ENCODE measurements at regions not wholly inside any gene's neighbourhood (a gene's known extent, or its start where the extent isn't known, plus 50 kb on each side); places are given as distances from the start of the nearest gene placed in this dataset.

- H3K4me3 ChIP-seq (ENCODE audit: low read depth, low read length) = no peak overlapping the region
- TF ChIP-seq, protein P1, sequence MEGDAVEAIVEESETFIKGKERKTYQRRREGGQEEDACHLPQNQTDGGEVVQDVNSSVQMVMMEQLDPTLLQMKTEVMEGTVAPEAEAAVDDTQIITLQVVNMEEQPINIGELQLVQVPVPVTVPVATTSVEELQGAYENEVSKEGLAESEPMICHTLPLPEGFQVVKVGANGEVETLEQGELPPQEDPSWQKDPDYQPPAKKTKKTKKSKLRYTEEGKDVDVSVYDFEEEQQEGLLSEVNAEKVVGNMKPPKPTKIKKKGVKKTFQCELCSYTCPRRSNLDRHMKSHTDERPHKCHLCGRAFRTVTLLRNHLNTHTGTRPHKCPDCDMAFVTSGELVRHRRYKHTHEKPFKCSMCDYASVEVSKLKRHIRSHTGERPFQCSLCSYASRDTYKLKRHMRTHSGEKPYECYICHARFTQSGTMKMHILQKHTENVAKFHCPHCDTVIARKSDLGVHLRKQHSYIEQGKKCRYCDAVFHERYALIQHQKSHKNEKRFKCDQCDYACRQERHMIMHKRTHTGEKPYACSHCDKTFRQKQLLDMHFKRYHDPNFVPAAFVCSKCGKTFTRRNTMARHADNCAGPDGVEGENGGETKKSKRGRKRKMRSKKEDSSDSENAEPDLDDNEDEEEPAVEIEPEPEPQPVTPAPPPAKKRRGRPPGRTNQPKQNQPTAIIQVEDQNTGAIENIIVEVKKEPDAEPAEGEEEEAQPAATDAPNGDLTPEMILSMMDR (IDR thresholded peaks at IDR 0.05; ENCODE audit: low read depth, low read length) = no peak
- TF ChIP-seq, protein P2, sequence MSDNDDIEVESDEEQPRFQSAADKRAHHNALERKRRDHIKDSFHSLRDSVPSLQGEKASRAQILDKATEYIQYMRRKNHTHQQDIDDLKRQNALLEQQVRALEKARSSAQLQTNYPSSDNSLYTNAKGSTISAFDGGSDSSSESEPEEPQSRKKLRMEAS (IDR thresholded peaks at IDR 0.05; ENCODE audit: low read depth, low read length) = no peak
- TF ChIP-seq MYC (IDR thresholded peaks at IDR 0.05; ENCODE audit: low read depth, low read length) (no peak), POLR2A (IDR thresholded peaks at IDR 0.05; ENCODE audit: extremely low read depth, insufficient read length) (no peak)
- DNase-seq (ENCODE audit: low read depth) = no peak
These were observed 337.4 kb downstream of the MIAT start for GRCh38 chr22:26994801-26995200.

GRCh38 chr22:26995235-26995634 is 337.8 kb downstream of the MIAT start:
- DNase-seq (ENCODE audit: low read depth) = no peak
- TF ChIP-seq, protein P2 (IDR thresholded peaks at IDR 0.05; ENCODE audit: low read depth, low read length) = no peak
- no peak overlapping the region for H3K4me3 ChIP-seq (ENCODE audit: low read depth, low read length)

GRCh38 chr22:26996154-26996553 is 338.8 kb downstream of the MIAT start:
- no peak overlapping the region for H3K4me3 ChIP-seq (ENCODE audit: low read depth, low read length)
- DNase-seq (ENCODE audit: low read depth) = no peak
- TF ChIP-seq, protein P1 (IDR thresholded peaks at IDR 0.05; ENCODE audit: low read depth, low read length) = no peak
- no peak for TF ChIP-seq POLR2A (IDR thresholded peaks at IDR 0.05; ENCODE audit: extremely low read depth, insufficient read length)
- TF ChIP-seq, protein P2 (IDR thresholded peaks at IDR 0.05; ENCODE audit: low read depth, low read length) = no peak
- TF ChIP-seq MYC (IDR thresholded peaks at IDR 0.05; ENCODE audit: low read depth, low read length) = no peak

DNA sequence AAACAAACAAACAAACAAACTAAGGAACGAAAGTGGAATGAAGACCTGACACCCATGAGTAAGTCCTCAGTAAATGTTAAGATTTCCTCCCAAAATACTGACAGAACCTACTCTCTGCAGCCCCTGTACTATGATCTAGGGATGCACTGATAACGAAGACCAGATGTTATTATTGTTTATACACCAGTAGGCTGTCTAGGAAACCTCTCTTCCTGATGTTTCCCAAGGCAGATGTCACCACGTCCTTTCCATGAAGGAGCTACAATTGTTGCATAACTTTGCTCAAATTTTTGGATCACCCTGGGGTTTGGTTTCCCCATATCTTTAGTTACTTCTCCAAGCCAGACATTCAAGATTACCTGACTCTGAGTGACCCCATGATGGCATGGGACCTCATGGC is 340.7 kb downstream of the MIAT start:
- no peak for TF ChIP-seq POLR2A (IDR thresholded peaks at IDR 0.05; ENCODE audit: extremely low read depth, insufficient read length)
- TF ChIP-seq, protein P1 (IDR thresholded peaks at IDR 0.05; ENCODE audit: low read depth, low read length) = no peak
- TF ChIP-seq MYC (IDR thresholded peaks at IDR 0.05; ENCODE audit: low read depth, low read length) = no peak
- DNase-seq (ENCODE audit: low read depth) = no peak
- H3K4me3 ChIP-seq (ENCODE audit: low read depth, low read length) = no peak overlapping the region

GRCh38 chr22:26998716-26999115 is 341.3 kb downstream of the MIAT start:
- TF ChIP-seq, protein P2 (IDR thresholded peaks at IDR 0.05; ENCODE audit: low read depth, low read length) = no peak
- TF ChIP-seq, protein P1 (IDR thresholded peaks at IDR 0.05; ENCODE audit: low read depth, low read length) = no peak
- TF ChIP-seq POLR2A (IDR thresholded peaks at IDR 0.05; ENCODE audit: extremely low read depth, insufficient read length) = no peak
- TF ChIP-seq MYC (IDR thresholded peaks at IDR 0.05; ENCODE audit: low read depth, low read length) = no peak
- H3K4me3 ChIP-seq (ENCODE audit: low read depth, low read length) = no peak overlapping the region
- no peak for DNase-seq (ENCODE audit: low read depth)

- DNase-seq (ENCODE audit: low read depth) = no peak
- TF ChIP-seq, protein P1 (IDR thresholded peaks at IDR 0.05; ENCODE audit: low read depth, low read length) = no peak
- TF ChIP-seq, protein P2 (IDR thresholded peaks at IDR 0.05; ENCODE audit: low read depth, low read length) = no peak
- TF ChIP-seq POLR2A (IDR thresholded peaks at IDR 0.05; ENCODE audit: extremely low read depth, insufficient read length) (no peak), MYC (IDR thresholded peaks at IDR 0.05; ENCODE audit: low read depth, low read length) (no peak)
- no peak overlapping the region for H3K4me3 ChIP-seq (ENCODE audit: low read depth, low read length)
These were observed 345.9 kb downstream of the MIAT start for GRCh38 chr22:27003297-27003696.

Data from NB4 (cell line).